LNCAP (cell line): ENCODE measurements at regions not wholly inside any gene's neighbourhood (a gene's known extent, or its start where the extent isn't known, plus 50 kb on each side); places are given as distances from the start of the nearest gene placed in this dataset.

Experiments
- TF ChIP-seq, protein P1 (sequence below): fragments of 450-650 bp; IDR thresholded peaks from 2 replicates; pipeline ENCODE4 v1.5.1; 2017; ENCODE audit warnings: mild to moderate bottlenecking

GRCh38 chr2:12270876-12271588, 445.7 kb upstream of the TRIB2 start:
- TF ChIP-seq, protein P1, sequence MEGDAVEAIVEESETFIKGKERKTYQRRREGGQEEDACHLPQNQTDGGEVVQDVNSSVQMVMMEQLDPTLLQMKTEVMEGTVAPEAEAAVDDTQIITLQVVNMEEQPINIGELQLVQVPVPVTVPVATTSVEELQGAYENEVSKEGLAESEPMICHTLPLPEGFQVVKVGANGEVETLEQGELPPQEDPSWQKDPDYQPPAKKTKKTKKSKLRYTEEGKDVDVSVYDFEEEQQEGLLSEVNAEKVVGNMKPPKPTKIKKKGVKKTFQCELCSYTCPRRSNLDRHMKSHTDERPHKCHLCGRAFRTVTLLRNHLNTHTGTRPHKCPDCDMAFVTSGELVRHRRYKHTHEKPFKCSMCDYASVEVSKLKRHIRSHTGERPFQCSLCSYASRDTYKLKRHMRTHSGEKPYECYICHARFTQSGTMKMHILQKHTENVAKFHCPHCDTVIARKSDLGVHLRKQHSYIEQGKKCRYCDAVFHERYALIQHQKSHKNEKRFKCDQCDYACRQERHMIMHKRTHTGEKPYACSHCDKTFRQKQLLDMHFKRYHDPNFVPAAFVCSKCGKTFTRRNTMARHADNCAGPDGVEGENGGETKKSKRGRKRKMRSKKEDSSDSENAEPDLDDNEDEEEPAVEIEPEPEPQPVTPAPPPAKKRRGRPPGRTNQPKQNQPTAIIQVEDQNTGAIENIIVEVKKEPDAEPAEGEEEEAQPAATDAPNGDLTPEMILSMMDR: no peak

GRCh38 chr2:12271589-12271984, 445.1 kb upstream of the TRIB2 start:
- TF ChIP-seq, protein P1: no peak

- TF ChIP-seq, protein P1: no peak
Observed at GRCh38 chr2:12273111-12273510, 443.6 kb upstream of the TRIB2 start.

DNA sequence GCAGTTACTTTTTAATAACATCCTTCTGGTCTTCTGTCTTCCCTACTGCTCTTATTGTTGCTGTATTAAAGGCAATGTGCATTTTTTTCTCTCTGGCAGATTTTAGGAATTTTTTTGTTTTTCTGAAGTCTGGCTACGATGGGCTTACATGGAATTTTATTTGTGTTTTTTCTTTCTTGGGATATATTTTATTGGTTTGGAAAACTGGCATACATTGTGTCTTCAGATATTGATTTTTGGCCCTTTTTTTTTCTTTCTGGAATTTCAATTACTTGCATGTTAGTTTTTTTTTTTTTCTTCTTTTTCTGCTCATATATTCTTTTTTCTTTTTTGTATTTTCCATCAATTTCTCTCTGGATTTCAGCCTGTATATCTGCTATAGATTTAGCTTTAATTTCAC, 442.1 kb upstream of the TRIB2 start:
- TF ChIP-seq, protein P1: no peak

DNA sequence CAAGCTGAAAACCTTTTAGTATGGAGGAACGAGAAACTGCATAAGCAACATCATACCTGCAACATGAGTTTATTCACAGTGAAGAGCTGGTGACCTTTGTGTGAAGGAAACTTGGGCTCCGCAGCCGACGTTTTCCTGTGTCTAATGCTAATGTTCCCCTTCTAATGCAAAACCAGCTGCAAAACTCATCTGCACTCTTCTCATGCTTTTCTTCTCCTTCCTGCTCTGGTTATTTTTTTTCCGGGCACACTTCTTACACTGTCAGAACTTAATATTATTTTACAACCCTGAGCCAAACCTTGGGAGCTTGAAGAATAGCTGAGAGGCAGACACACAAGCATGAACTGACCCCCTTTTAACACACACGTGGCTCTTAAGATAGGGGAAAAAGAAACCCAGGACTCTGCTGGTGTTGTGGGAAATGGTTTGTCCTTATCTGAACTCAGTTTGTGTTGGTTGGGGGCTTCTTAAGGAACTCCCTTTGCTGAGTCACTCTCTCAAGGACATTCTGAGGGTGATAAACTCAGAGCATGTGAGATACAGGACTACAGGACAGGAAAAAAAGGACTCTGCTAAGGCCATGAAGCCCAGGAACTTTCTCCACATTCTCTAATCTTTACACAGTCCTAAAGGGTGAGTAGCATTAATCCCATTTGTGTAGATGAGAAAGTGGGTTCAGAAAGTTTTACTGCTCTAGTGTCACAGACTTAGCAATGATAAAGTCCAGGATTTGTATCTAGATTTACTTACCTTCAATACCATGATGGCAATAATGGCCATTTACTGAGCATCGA, 439.3 kb upstream of the TRIB2 start:
- TF ChIP-seq, protein P1: no peak

DNA sequence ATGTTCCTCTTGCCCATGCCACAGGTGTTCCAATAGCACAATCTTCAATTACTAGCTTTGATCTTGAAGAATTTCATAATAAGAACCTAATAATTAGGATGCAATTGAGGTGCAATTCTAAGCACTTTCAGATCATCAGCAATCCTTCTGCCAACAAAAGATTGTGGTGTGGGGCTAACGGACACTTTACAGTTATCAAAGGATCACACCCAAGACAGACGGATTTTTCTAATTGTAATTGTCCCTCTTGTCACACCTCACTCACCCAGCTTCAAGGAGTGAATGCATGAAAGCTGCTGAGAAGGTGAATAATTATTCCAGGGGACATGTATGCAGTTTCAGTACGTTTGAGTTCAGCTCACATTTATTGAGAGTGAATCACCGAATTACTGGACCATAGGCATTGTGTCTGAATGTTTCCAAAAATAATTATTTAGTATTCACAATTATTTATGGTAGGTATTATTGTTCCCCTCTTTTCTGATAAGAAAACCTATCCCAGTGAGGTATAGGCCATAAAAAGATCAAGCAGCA, 438.5 kb upstream of the TRIB2 start:
- TF ChIP-seq, protein P1: no peak

DNA sequence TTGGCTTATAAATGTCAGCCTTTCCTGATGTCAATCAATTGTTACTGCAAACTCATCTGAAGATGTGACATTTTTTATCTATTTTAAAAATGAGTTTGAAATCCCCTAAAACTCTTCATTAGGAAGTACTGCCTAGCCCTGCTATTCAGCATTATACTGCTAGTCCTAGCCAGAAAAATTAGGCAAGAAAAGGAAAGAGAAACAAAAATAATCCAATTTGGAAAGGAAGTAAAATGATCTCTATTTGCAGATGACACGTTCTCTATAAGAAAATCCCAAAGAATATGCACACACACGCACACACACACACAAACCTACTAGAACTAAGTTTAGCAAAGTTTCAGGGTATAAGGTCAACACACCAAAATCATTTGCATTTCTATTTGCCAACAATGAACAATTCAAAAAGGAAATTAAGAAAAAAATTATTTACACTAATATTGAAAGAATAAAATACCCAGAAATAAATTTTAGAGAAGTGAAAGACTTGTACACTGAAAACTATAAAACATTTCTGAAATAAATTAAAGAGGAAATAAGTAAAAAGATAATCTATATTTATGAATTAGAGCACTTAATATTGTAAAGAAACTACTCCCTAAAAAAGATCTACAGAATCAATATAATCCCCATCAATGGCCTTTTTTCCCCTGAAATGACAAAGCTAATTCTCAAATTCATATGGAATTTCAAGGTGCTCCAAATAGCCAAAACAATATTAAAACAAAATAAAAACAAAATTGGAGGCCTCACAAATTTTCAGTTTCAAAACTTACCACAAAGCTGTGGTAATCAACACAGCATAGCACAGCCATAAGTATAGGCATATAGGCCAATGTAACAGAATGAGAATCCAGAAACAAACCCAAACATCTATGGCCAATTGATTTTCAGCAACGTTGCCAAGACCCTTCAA, 433.7 kb upstream of the TRIB2 start:
- TF ChIP-seq, protein P1: no peak
